GM10266 (cell line): ENCODE measurements at regions not wholly inside any gene's neighbourhood (a gene's known extent, or its start where the extent isn't known, plus 50 kb on each side); places are given as distances from the start of the nearest gene placed in this dataset.

Source experiments
- DNase-seq: peaks from one replicate; pipeline ENCODE4 v3.0.0; 2012; ENCODE audit errors: extremely low spot score
- CTCF ChIP-seq: IDR thresholded peaks from 2 replicates; pipeline ENCODE4 v1.5.1; 2012; ENCODE audit warnings: mild to moderate bottlenecking, low read depth; ENCODE audit not compliant: control insufficient read depth, insufficient read depth; ENCODE audit errors: missing control alignments

- DNase-seq, result no peak
- TF ChIP-seq CTCF, result no peak
Measured at GRCh38 chr3:171936191-171936841, 93.2 kb downstream of the TMEM212 start.

- no peak for DNase-seq
- TF ChIP-seq CTCF, result no peak
Measured at GRCh38 chr3:171939578-171939977, 96.4 kb downstream of the TMEM212 start.

GRCh38 chr3:171940151-171940649 is 97.1 kb downstream of the TMEM212 start:
- no peak for TF ChIP-seq CTCF
- DNase-seq, result no peak

GRCh38 chr3:171943262-171944117 is 95.9 kb upstream of the FNDC3B start:
- no peak for DNase-seq
- peak; percentile 13 for TF ChIP-seq CTCF

GRCh38 chr3:171944118-171945016 is 95.0 kb upstream of the FNDC3B start:
- no peak for TF ChIP-seq CTCF
- no peak for DNase-seq

GRCh38 chr3:171948674-171949073 is 90.7 kb upstream of the FNDC3B start:
- no peak for DNase-seq
- TF ChIP-seq CTCF, result no peak
